Endodermal cell (in vitro differentiated cells): ENCODE measurements at regions not wholly inside any gene's neighbourhood (a gene's known extent, or its start where the extent isn't known, plus 50 kb on each side); places are given as distances from the start of the nearest gene placed in this dataset.

Source experiments
- DNase-seq: peaks from one replicate; pipeline ENCODE4 v3.0.0-alpha.2; 2017
- H3K27ac ChIP-seq: 2 replicates; pipeline ENCODE4 v1.5.1; 2013; ENCODE audit warnings: mild to moderate bottlenecking, low read depth, low read length, moderate library complexity
- H3K27me3 ChIP-seq: 2 replicates; pipeline ENCODE4 v1.6.1; 2013; ENCODE audit warnings: mild to moderate bottlenecking, low read length, moderate library complexity; ENCODE audit not compliant: insufficient read depth, control insufficient read depth, poor library complexity, severe bottlenecking
- H3K36me3 ChIP-seq: 2 replicates; pipeline ENCODE4 v1.7.0; 2013; ENCODE audit warnings: mild to moderate bottlenecking, low read length, moderate library complexity; ENCODE audit not compliant: control insufficient read depth, insufficient read depth
- H3K4me1 ChIP-seq: one replicate; pipeline ENCODE4 v1.7.0; 2013; ENCODE audit warnings: low read length; ENCODE audit not compliant: control insufficient read depth, insufficient read depth
- H3K4me3 ChIP-seq: 2 replicates; pipeline ENCODE4 v1.5.1; 2013; ENCODE audit warnings: mild to moderate bottlenecking, low read length, moderate library complexity
- H3K9ac ChIP-seq: 2 replicates; pipeline ENCODE4 v1.6.1; 2013; ENCODE audit warnings: mild to moderate bottlenecking, low read length, moderate library complexity; ENCODE audit not compliant: poor library complexity, severe bottlenecking; ENCODE audit errors: extremely low read depth
- H3K9me3 ChIP-seq: 2 replicates; pipeline ENCODE4 v1.6.1; 2013; ENCODE audit warnings: mild to moderate bottlenecking, low read length, moderate library complexity; ENCODE audit not compliant: control insufficient read depth
- H3K27ac Mint-ChIP-seq: 2 replicates; pipeline ENCODE4 v1.8.0; 2020; ENCODE audit warnings: mixed read lengths
- H3K27me3 Mint-ChIP-seq: 2 replicates; pipeline ENCODE4 v1.8.0; 2021; ENCODE audit warnings: mild to moderate bottlenecking, mixed read lengths; ENCODE audit not compliant: insufficient read depth
- H3K36me3 Mint-ChIP-seq: 2 replicates; pipeline ENCODE4 v1.8.0; 2020; ENCODE audit warnings: low read depth, mixed read lengths
- H3K4me1 Mint-ChIP-seq: 2 replicates; pipeline ENCODE4 v1.8.0; 2020; ENCODE audit warnings: mixed read lengths
- H3K4me3 Mint-ChIP-seq: 2 replicates; pipeline ENCODE4 v1.8.0; 2020; ENCODE audit warnings: mild to moderate bottlenecking, moderate library complexity, mixed read lengths
- H3K9me3 Mint-ChIP-seq: 2 replicates; pipeline ENCODE4 v1.8.0; 2020; ENCODE audit warnings: mild to moderate bottlenecking, mixed read lengths
- whole genome bisulfite sequencing, 2 experiments: methylation state at CpG; one replicate each; pipeline versions ENCODE4 v1.1.5 to v1.1.7; 2013; ENCODE audit warnings: missing lambda C conversion rate in 2 of 2, mixed read lengths in 1 of 2; ENCODE audit not compliant: insufficient coverage in 1 of 2, insufficient read length in 1 of 2; 5-methylcytosine and 5-hydroxymethylcytosine counted together
- TF ChIP-seq, protein P1 (sequence below): fragments of 200-600 bp; sonication (generic); conservative IDR thresholded peaks from 2 replicates; pipeline ENCODE4 v1.5.0; 2021; ENCODE audit warnings: antibody characterized with exemption, mild to moderate bottlenecking

DNA sequence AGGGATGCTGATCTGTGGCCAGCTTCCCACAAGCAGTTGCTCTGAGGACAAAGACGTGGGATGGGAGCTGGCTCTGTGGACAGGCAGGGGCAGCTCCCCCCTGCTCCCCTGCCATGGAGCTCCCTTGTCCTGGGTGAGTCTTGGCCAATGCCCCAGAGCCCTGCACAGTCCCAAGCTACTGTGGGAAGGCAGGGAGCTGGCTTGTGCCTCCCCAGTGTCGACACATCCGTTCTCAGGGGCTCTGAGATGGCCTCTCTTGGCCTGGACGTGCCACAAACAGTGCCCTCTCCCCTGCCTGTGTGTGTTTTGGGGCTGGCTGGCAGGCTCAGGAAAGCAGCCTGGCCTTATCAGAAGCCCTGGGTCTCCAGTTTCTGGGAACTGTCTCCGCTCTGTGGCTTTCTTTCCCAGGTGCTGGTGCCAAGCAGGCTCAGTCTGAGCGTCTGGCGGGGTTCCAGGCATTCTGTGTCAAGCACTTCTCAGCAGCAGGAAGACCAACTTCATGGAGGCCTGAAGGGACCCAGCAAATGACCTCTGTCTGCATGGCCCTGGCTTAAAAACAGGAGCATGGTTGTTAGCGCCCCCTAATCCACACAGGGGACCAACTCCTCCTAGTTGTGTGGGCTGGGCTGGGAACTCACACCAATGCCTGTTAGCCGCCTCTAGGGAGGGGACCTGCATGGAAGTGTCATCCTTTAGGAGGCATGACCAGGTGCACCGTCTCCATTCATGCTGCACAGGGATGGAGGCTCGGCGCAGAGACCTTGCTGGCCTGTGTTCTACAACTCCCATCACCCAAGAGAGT is 375.2 kb downstream of the RPS24 start:
- no peaks in the 10 kb centered on the region for H3K4me1 ChIP-seq
- H3K27me3 ChIP-seq: peaks cover 9% of the 10 kb centered on the region
- no peak overlapping the region for H3K9ac ChIP-seq
- Mint-ChIP-seq H3K4me3 (no peak overlapping the region), H3K27ac (no peak overlapping the region), H3K4me1 (peaks cover 22% of the 10 kb centered on the region), H3K9me3 (no peaks in the 10 kb centered on the region), H3K27me3 (peaks cover 23% of the 10 kb centered on the region), H3K36me3 (no peaks in the 10 kb centered on the region)
- DNase-seq: peak; percentile 87
- TF ChIP-seq, protein P1, sequence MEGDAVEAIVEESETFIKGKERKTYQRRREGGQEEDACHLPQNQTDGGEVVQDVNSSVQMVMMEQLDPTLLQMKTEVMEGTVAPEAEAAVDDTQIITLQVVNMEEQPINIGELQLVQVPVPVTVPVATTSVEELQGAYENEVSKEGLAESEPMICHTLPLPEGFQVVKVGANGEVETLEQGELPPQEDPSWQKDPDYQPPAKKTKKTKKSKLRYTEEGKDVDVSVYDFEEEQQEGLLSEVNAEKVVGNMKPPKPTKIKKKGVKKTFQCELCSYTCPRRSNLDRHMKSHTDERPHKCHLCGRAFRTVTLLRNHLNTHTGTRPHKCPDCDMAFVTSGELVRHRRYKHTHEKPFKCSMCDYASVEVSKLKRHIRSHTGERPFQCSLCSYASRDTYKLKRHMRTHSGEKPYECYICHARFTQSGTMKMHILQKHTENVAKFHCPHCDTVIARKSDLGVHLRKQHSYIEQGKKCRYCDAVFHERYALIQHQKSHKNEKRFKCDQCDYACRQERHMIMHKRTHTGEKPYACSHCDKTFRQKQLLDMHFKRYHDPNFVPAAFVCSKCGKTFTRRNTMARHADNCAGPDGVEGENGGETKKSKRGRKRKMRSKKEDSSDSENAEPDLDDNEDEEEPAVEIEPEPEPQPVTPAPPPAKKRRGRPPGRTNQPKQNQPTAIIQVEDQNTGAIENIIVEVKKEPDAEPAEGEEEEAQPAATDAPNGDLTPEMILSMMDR: peak; percentile 66
- H3K27ac ChIP-seq: no peak overlapping the region
- H3K4me3 ChIP-seq: no peak overlapping the region
- no peaks in the 10 kb centered on the region for H3K9me3 ChIP-seq
- WGBS, 2 experiments: 70 to 84% methylated on average over 7 to 12 of the region's 12 CpGs
- no peaks in the 10 kb centered on the region for H3K36me3 ChIP-seq

GRCh38 chr10:78410046-78410965 is 376.6 kb downstream of the RPS24 start:
- no peak overlapping the region for H3K4me3 Mint-ChIP-seq
- DNase-seq: peak; percentile 27
- H3K4me1 Mint-ChIP-seq: peaks cover 22% of the 10 kb centered on the region
- Histone ChIP-seq H3K36me3 (no peaks in the 10 kb centered on the region), H3K9me3 (no peaks in the 10 kb centered on the region), H3K4me3 (no peak overlapping the region), H3K4me1 (no peaks in the 10 kb centered on the region), H3K27me3 (peaks cover 9% of the 10 kb centered on the region), H3K27ac (no peak overlapping the region), H3K9ac (no peak overlapping the region)
- H3K27me3 Mint-ChIP-seq: peaks cover 16% of the 10 kb centered on the region
- WGBS, 2 experiments: 92 to 94% methylated on average over 11 to 15 of the region's 15 CpGs
- no peak overlapping the region for H3K27ac Mint-ChIP-seq
- H3K9me3 Mint-ChIP-seq: no peaks in the 10 kb centered on the region
- TF ChIP-seq, protein P1: no peak
- H3K36me3 Mint-ChIP-seq: no peaks in the 10 kb centered on the region

DNA sequence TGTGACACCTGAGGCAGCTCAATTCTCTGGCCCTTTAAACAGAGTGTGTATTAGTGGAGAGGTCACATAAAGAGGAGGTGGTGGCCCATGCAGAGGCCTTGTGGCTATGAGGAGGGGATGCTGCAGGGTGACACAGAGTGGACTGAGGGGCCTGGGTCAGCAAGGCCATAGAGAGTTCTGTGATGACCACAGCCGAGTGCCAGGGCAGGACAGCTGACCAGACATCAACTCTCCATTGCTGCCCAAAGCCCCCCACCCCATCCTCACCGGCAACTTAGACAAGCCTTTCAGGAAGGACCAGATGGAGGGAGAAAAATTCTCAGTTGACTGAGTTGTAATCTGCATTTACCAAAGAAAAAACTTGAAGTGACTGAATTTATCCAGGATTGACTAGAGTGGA is 378.1 kb downstream of the RPS24 start:
- Mint-ChIP-seq H3K27me3 (peaks cover 2% of the 10 kb centered on the region), H3K4me1 (peaks cover 17% of the 10 kb centered on the region), H3K4me3 (no peak overlapping the region), H3K9me3 (no peaks in the 10 kb centered on the region), H3K27ac (no peak overlapping the region), H3K36me3 (no peaks in the 10 kb centered on the region)
- H3K27me3 ChIP-seq: no peaks in the 10 kb centered on the region
- no peak overlapping the region for H3K27ac ChIP-seq
- 94 to 100% methylated on average over 1 to 2 of the region's 2 CpGs for WGBS, 2 experiments
- H3K9ac ChIP-seq: no peak overlapping the region
- TF ChIP-seq, protein P1: no peak
- H3K4me3 ChIP-seq: no peak overlapping the region
- no peak for DNase-seq
- no peaks in the 10 kb centered on the region for H3K4me1 ChIP-seq
- no peaks in the 10 kb centered on the region for H3K9me3 ChIP-seq
- no peaks in the 10 kb centered on the region for H3K36me3 ChIP-seq
